Liver (tissue), 8 donors: ENCODE measurements at regions not wholly inside any gene's neighbourhood (a gene's known extent, or its start where the extent isn't known, plus 50 kb on each side); places are given as distances from the start of the nearest gene placed in this dataset.

Experiments
- DNase-seq: peaks from one replicate; pipeline ENCODE4 v3.0.0-alpha.2; 2017; ENCODE audit warnings: low spot score
- H3K27ac ChIP-seq, 2 donors: one replicate each; pipeline ENCODE4 v1.7.0; 2013; ENCODE audit warnings: inconsistent platforms in 2 of 2, low read length in 2 of 2, control low read depth in 1 of 2, low read depth in 1 of 2, mild to moderate bottlenecking in 1 of 2
- H3K27me3 ChIP-seq, 4 donors: one replicate each; pipeline versions ENCODE4 v1.6.1 to v1.7.0; 2013; ENCODE audit warnings: low read length in 3 of 4, inconsistent platforms in 1 of 4, mild to moderate bottlenecking in 1 of 4, moderate library complexity in 1 of 4; ENCODE audit not compliant: control insufficient read depth in 4 of 4, insufficient read depth in 4 of 4
- H3K36me3 ChIP-seq, 4 donors: one replicate each; pipeline versions ENCODE4 v1.6.1 to v1.7.0; 2013; ENCODE audit warnings: low read length in 3 of 4, mild to moderate bottlenecking in 3 of 4, low read depth in 1 of 4, moderate library complexity in 1 of 4; ENCODE audit not compliant: control insufficient read depth in 4 of 4, insufficient read depth in 3 of 4
- H3K4me1 ChIP-seq, 4 donors: one replicate each; pipeline versions ENCODE4 v1.6.1 to v1.7.0; 2013; ENCODE audit warnings: low read length in 3 of 4, mild to moderate bottlenecking in 3 of 4, moderate library complexity in 1 of 4; ENCODE audit not compliant: control insufficient read depth in 4 of 4, insufficient read depth in 4 of 4
- H3K4me3 ChIP-seq, 3 donors: one replicate each; pipeline versions ENCODE4 v1.6.1 to v1.7.0; 2013; ENCODE audit warnings: low read length in 3 of 3, control low read depth in 1 of 3, low read depth in 1 of 3, mild to moderate bottlenecking in 1 of 3
- H3K9ac ChIP-seq, 2 donors: one replicate each; pipeline ENCODE4 v1.7.0; 2013; ENCODE audit warnings: low read length in 2 of 2, mild to moderate bottlenecking in 2 of 2, moderate library complexity in 2 of 2, control low read depth in 1 of 2, low read depth in 1 of 2
- H3K9me3 ChIP-seq, 4 donors: one replicate each; pipeline versions ENCODE4 v1.6.1 to v1.7.0; 2013; ENCODE audit warnings: low read length in 3 of 4; ENCODE audit not compliant: control insufficient read depth in 4 of 4
- EGR1 ChIP-seq, 2 donors: IDR thresholded peaks; 2 replicates each; pipeline ENCODE4 v1.6.1; 2016 to 2018; ENCODE audit warnings: antibody characterized with exemption in 2 of 2, low read depth in 2 of 2
- FOXA1 ChIP-seq: IDR thresholded peaks from 2 replicates; pipeline ENCODE4 v1.6.1; 2016; ENCODE audit warnings: antibody characterized with exemption
- GABPA ChIP-seq, 2 donors: IDR thresholded peaks in 1 of 2; conservative IDR thresholded peaks in 1 of 2; 2 replicates each; pipeline ENCODE4 v1.6.1; 2016; ENCODE audit warnings: antibody characterized with exemption in 2 of 2, mild to moderate bottlenecking in 1 of 2, moderate library complexity in 1 of 2
- HNF4A ChIP-seq, 2 donors: conservative IDR thresholded peaks; 2 replicates each; pipeline ENCODE4 v1.6.1; 2016; ENCODE audit warnings: antibody characterized with exemption in 2 of 2, mild to moderate bottlenecking in 2 of 2
- HNF4G ChIP-seq: IDR thresholded peaks from 2 replicates; pipeline ENCODE4 v1.6.1; 2016; ENCODE audit warnings: antibody characterized with exemption
- JUND ChIP-seq, 2 donors: IDR thresholded peaks; 2 replicates each; pipeline ENCODE4 v1.6.1; 2016; ENCODE audit warnings: antibody characterized with exemption in 2 of 2
- NR2F2 ChIP-seq: IDR thresholded peaks from 2 replicates; pipeline ENCODE4 v1.6.1; 2016; ENCODE audit warnings: antibody characterized with exemption
- RAD21 ChIP-seq, 2 donors: IDR thresholded peaks; 2 replicates each; pipeline ENCODE4 v1.6.1; 2016; ENCODE audit warnings: antibody characterized with exemption in 2 of 2, mild to moderate bottlenecking in 2 of 2
- RXRA ChIP-seq, 2 donors: IDR thresholded peaks; 2 replicates each; pipeline ENCODE4 v1.6.1; 2017 to 2018; ENCODE audit warnings: antibody characterized with exemption in 2 of 2, mild to moderate bottlenecking in 1 of 2
- SP1 ChIP-seq: IDR thresholded peaks from 2 replicates; pipeline ENCODE4 v1.6.1; 2018; ENCODE audit warnings: antibody characterized with exemption, mild to moderate bottlenecking
- TAF1 ChIP-seq: conservative IDR thresholded peaks from 2 replicates; pipeline ENCODE4 v1.6.1; 2016; ENCODE audit warnings: antibody characterized with exemption, mild to moderate bottlenecking
- WGBS: extraction: QIAGEN DNeasy Blood & Tissue Kit; methylation state at CpG from one replicate; pipeline ENCODE4 v1.1.7; 2013; 5-methylcytosine and 5-hydroxymethylcytosine counted together
- TF ChIP-seq, protein P1 (sequence below): IDR thresholded peaks from 2 replicates; pipeline ENCODE4 v1.6.1; 2016; ENCODE audit warnings: antibody characterized with exemption
- TF ChIP-seq, protein P2 (sequence below): IDR thresholded peaks from 2 replicates; pipeline ENCODE4 v1.6.1; 2016; ENCODE audit warnings: antibody characterized with exemption, mild to moderate bottlenecking
- TF ChIP-seq, protein P3 (sequence below): IDR thresholded peaks from 2 replicates; pipeline ENCODE4 v1.6.1; 2016; ENCODE audit warnings: antibody characterized with exemption
- TF ChIP-seq, protein P4 (sequence below): IDR thresholded peaks from 2 replicates; pipeline ENCODE4 v1.6.1; 2016; ENCODE audit warnings: antibody characterized with exemption
- TF ChIP-seq, protein P5 (sequence below): fragments of 150-350 bp; IDR thresholded peaks from 2 replicates; pipeline ENCODE4 v1.5.1; 2017; ENCODE audit warnings: improper control_type of control experiment, low read depth, low read length; ENCODE audit not compliant: missing input control
- donor health status: healthy.
- donor health status: healthy.
- donor health status: healthy.
- donor health status: healthy.
- donor health status: healthy.

DNA sequence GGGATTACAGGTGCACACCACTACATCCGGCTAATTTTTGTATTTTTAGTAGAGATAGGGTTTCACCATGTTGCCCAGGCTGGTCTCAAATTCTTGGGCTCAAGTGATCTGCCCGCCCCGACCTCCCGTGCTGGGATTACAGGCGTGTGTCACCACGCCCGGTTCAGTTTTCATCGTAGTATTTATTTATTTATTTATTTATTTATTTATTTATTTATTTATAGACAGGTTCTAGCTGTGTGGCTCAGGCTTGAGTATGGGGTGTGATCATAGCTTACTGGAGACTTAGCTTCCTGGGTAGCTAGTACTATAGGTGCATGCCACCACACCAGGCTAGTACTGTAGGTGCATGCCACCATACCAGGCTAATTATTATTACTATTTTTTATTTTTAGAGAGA is 64.1 kb upstream of the STOX2 start:
- WGBS = 89% methylated on average over 8 of the region's 8 CpGs
- no peak for TF ChIP-seq TAF1
- TF ChIP-seq, protein P1, sequence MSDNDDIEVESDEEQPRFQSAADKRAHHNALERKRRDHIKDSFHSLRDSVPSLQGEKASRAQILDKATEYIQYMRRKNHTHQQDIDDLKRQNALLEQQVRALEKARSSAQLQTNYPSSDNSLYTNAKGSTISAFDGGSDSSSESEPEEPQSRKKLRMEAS = no peak
- no peak for TF ChIP-seq FOXA1
- TF ChIP-seq, protein P2, sequence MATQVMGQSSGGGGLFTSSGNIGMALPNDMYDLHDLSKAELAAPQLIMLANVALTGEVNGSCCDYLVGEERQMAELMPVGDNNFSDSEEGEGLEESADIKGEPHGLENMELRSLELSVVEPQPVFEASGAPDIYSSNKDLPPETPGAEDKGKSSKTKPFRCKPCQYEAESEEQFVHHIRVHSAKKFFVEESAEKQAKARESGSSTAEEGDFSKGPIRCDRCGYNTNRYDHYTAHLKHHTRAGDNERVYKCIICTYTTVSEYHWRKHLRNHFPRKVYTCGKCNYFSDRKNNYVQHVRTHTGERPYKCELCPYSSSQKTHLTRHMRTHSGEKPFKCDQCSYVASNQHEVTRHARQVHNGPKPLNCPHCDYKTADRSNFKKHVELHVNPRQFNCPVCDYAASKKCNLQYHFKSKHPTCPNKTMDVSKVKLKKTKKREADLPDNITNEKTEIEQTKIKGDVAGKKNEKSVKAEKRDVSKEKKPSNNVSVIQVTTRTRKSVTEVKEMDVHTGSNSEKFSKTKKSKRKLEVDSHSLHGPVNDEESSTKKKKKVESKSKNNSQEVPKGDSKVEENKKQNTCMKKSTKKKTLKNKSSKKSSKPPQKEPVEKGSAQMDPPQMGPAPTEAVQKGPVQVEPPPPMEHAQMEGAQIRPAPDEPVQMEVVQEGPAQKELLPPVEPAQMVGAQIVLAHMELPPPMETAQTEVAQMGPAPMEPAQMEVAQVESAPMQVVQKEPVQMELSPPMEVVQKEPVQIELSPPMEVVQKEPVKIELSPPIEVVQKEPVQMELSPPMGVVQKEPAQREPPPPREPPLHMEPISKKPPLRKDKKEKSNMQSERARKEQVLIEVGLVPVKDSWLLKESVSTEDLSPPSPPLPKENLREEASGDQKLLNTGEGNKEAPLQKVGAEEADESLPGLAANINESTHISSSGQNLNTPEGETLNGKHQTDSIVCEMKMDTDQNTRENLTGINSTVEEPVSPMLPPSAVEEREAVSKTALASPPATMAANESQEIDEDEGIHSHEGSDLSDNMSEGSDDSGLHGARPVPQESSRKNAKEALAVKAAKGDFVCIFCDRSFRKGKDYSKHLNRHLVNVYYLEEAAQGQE = no peak
- no peak for TF ChIP-seq RXRA (IDR thresholded peaks at IDR 0.05)
- TF ChIP-seq JUND (IDR thresholded peaks at IDR 0.05) = no peak
- TF ChIP-seq EGR1 (IDR thresholded peaks at IDR 0.05; ENCODE audit: low read depth in 2 of 2) = no peak
- TF ChIP-seq, protein P3, sequence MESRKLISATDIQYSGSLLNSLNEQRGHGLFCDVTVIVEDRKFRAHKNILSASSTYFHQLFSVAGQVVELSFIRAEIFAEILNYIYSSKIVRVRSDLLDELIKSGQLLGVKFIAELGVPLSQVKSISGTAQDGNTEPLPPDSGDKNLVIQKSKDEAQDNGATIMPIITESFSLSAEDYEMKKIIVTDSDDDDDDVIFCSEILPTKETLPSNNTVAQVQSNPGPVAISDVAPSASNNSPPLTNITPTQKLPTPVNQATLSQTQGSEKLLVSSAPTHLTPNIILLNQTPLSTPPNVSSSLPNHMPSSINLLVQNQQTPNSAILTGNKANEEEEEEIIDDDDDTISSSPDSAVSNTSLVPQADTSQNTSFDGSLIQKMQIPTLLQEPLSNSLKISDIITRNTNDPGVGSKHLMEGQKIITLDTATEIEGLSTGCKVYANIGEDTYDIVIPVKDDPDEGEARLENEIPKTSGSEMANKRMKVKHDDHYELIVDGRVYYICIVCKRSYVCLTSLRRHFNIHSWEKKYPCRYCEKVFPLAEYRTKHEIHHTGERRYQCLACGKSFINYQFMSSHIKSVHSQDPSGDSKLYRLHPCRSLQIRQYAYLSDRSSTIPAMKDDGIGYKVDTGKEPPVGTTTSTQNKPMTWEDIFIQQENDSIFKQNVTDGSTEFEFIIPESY = no peak
- no peak for TF ChIP-seq NR2F2
- TF ChIP-seq, protein P4, sequence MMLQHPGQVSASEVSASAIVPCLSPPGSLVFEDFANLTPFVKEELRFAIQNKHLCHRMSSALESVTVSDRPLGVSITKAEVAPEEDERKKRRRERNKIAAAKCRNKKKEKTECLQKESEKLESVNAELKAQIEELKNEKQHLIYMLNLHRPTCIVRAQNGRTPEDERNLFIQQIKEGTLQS = no peak
- no peak for TF ChIP-seq RAD21 (IDR thresholded peaks at IDR 0.05)
- TF ChIP-seq, protein P5, sequence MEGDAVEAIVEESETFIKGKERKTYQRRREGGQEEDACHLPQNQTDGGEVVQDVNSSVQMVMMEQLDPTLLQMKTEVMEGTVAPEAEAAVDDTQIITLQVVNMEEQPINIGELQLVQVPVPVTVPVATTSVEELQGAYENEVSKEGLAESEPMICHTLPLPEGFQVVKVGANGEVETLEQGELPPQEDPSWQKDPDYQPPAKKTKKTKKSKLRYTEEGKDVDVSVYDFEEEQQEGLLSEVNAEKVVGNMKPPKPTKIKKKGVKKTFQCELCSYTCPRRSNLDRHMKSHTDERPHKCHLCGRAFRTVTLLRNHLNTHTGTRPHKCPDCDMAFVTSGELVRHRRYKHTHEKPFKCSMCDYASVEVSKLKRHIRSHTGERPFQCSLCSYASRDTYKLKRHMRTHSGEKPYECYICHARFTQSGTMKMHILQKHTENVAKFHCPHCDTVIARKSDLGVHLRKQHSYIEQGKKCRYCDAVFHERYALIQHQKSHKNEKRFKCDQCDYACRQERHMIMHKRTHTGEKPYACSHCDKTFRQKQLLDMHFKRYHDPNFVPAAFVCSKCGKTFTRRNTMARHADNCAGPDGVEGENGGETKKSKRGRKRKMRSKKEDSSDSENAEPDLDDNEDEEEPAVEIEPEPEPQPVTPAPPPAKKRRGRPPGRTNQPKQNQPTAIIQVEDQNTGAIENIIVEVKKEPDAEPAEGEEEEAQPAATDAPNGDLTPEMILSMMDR = no peak
- no peak for TF ChIP-seq HNF4G
- no peak overlapping the region for H3K4me3 ChIP-seq

DNA sequence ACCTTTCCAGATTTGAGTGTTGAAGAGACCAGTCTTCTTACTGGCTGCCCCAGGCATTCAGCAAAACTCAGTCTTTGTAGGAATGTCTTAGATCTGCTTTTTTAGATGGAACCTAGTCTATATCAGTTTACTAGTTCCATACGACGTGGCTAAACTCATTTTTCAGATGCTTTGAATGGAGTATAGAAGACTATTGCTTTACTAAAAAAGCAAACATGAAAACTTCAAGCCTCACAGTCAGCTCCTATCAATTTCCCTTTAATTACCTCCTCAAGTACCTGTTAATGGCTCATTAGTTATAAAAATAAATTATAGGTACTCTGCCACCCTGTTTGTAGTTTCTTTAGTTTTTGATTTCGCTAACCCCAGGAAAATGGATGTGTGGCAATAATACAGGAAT is 63.0 kb upstream of the STOX2 start:
- Histone ChIP-seq H3K27me3 (peaks cover 0 to 2% (median 0%) of the 10 kb centered on the region in 4 donors), H3K27ac (no peak overlapping the region), H3K36me3 (no peaks in the 10 kb centered on the region), H3K9me3 (peaks cover 0 to 2% (median 0%) of the 10 kb centered on the region in 4 donors), H3K9ac (no peak overlapping the region), H3K4me1 (no peaks in the 10 kb centered on the region), H3K4me3 (no peak overlapping the region)
- DNase-seq = no peak
- TF ChIP-seq GABPA (IDR thresholded peaks at IDR 0.05 in 1 of 2, conservative IDR thresholded peaks at IDR 0.05 in 1 of 2) = no peak
- TF ChIP-seq HNF4A (conservative IDR thresholded peaks at IDR 0.05) = no peak
- TF ChIP-seq, protein P2 = no peak
- TF ChIP-seq HNF4G = no peak
- no peak for TF ChIP-seq NR2F2
- no peak for TF ChIP-seq SP1
- 86% methylated on average over 3 of the region's 3 CpGs for WGBS

More for the DNA sequence above, 64.1 kb upstream of the STOX2 start:
- Histone ChIP-seq H3K9ac (no peak overlapping the region), H3K4me1 (no peaks in the 10 kb centered on the region), H3K36me3 (no peaks in the 10 kb centered on the region), H3K9me3 (no peaks in the 10 kb centered on the region), H3K27ac (no peak overlapping the region), H3K27me3 (peaks cover 0 to 2% (median 0%) of the 10 kb centered on the region in 4 donors)
- DNase-seq = no peak
